SK-N-SH (cell line): ENCODE measurements at regions not wholly inside any gene's neighbourhood (a gene's known extent, or its start where the extent isn't known, plus 50 kb on each side); places are given as distances from the start of the nearest gene placed in this dataset.
A peak's percentile ranks its signal among the peaks of the same experiment; 100 is the strongest.

Experiments
- CTCF ChIA-PET: fragments of 300-600, 350-600 bp; formaldehyde crosslinking; extraction: SDS; loops from one replicate; lab custom pipeline; 2021; lab: Yijun Ruan, JAX
- POLR2A ChIA-PET: fragments of 350-600 bp; sonication (Branson Sonifier 250); formaldehyde crosslinking; extraction: SDS; loops from one replicate; lab custom pipeline; 2020; ENCODE audit warnings: antibody characterized with exemption, inconsistent platforms; lab: Yijun Ruan, JAX
- DNase-seq: peaks from one replicate; pipeline ENCODE4 v3.0.0; 2012
- H2AFZ ChIP-seq: fragments of 200-600 bp; sonication (generic); 2 replicates; pipeline ENCODE4 v1.8.1; 2016; ENCODE audit warnings: antibody characterized with exemption, mild to moderate bottlenecking, low read depth
- H3F3A ChIP-seq: fragments of 200-600 bp; sonication (generic); replicated peaks from 2 replicates; pipeline ENCODE3; 2016; ENCODE audit warnings: antibody characterized with exemption, mild to moderate bottlenecking; ENCODE audit not compliant: insufficient read depth
- H3K27ac ChIP-seq, 2 experiments: fragments of 200-500 bp in 1 of 2; fragments of 200-600 bp in 1 of 2; sonication (Bioruptor generic) in 1 of 2; sonication (generic), shearing (Covaris generic) in 1 of 2; 2 replicates each; pipeline versions ENCODE4 v1.5.1 to v1.6.1; 2014 to 2016; ENCODE audit warnings: low read depth in 2 of 2, inconsistent platforms in 1 of 2, low read length in 1 of 2, mild to moderate bottlenecking in 1 of 2, mixed read lengths in 1 of 2
- H3K27me3 ChIP-seq: fragments of 200-600 bp; sonication (generic), shearing (Covaris generic); 2 replicates; pipeline ENCODE4 v1.6.1; 2016; ENCODE audit warnings: mixed run types; ENCODE audit not compliant: insufficient read depth
- H3K36me3 ChIP-seq, 2 experiments: fragments of 200-500 bp in 1 of 2; fragments of 200-600 bp in 1 of 2; sonication (Bioruptor generic) in 1 of 2; sonication (generic) in 1 of 2; replicated peaks in 1 of 2; 2 replicates each; pipeline versions ENCODE3 to v1.5.1; 2014 to 2016; ENCODE audit warnings: low read length in 1 of 2, mild to moderate bottlenecking in 1 of 2; ENCODE audit not compliant: insufficient read depth in 2 of 2, control insufficient read depth in 1 of 2
- H3K4me1 ChIP-seq, 2 experiments: fragments of 200-500 bp in 1 of 2; fragments of 200-600 bp in 1 of 2; sonication (Bioruptor generic) in 1 of 2; sonication (generic), shearing (Covaris generic) in 1 of 2; 2 replicates each; pipeline versions ENCODE4 v1.5.1 to v1.6.1; 2014 to 2016; ENCODE audit warnings: low read depth in 1 of 2, low read length in 1 of 2, mixed run types in 1 of 2; ENCODE audit not compliant: insufficient read depth in 2 of 2, control insufficient read depth in 1 of 2
- H3K4me2 ChIP-seq: fragments of 200-600 bp; sonication (generic), shearing (Covaris generic); 2 replicates; pipeline ENCODE4 v1.6.1; 2017; ENCODE audit warnings: mixed run types
- H3K4me3 ChIP-seq, 2 experiments: fragments of 200-500 bp in 1 of 2; fragments of 200-600 bp in 1 of 2; sonication (Bioruptor generic) in 1 of 2; sonication (generic), shearing (Covaris generic) in 1 of 2; 2 replicates each; pipeline versions ENCODE4 v1.5.1 to v1.8.1; 2014 to 2016; ENCODE audit warnings: low read depth in 2 of 2, inconsistent platforms in 1 of 2, low read length in 1 of 2, mild to moderate bottlenecking in 1 of 2, mixed read lengths in 1 of 2, moderate library complexity in 1 of 2
- H3K79me2 ChIP-seq: fragments of 200-600 bp; sonication (generic); 2 replicates; pipeline ENCODE4 v1.8.1; 2017; ENCODE audit warnings: mild to moderate bottlenecking; ENCODE audit not compliant: insufficient read depth
- H3K9ac ChIP-seq: fragments of 200-600 bp; sonication (generic); 2 replicates; pipeline ENCODE4 v1.6.1; 2017; ENCODE audit warnings: mixed run types
- H3K9me2 ChIP-seq: fragments of 200-600 bp; sonication (generic); 2 replicates; pipeline ENCODE4 v1.6.1; 2017; ENCODE audit warnings: mixed run types
- H3K9me3 ChIP-seq: fragments of 200-600 bp; sonication (generic); 2 replicates; pipeline ENCODE4 v1.6.1; 2017; ENCODE audit warnings: mixed run types, mild to moderate bottlenecking, moderate library complexity
- H4K20me1 ChIP-seq: fragments of 200-600 bp; sonication (generic); 2 replicates; pipeline ENCODE4 v1.6.1; 2017; ENCODE audit warnings: mild to moderate bottlenecking, mixed run types; ENCODE audit not compliant: insufficient read depth
- CHD2 ChIP-seq: fragments of 150-350 bp; IDR thresholded peaks from 2 replicates; pipeline ENCODE4 v1.6.1; 2018; ENCODE audit warnings: low read length; ENCODE audit not compliant: partially characterized antibody
- EP300 ChIP-seq, 2 experiments: IDR thresholded peaks; 2 replicates each; pipeline versions ENCODE4 v1.4.0 to v1.6.1; 2012; ENCODE audit warnings: borderline replicate concordance in 1 of 2, low read depth in 1 of 2, low read length in 1 of 2
- FOSL2 ChIP-seq: IDR thresholded peaks from 2 replicates; pipeline ENCODE4 v1.4.0; 2012; ENCODE audit warnings: low read depth, mild to moderate bottlenecking, moderate library complexity, borderline replicate concordance
- GABPA ChIP-seq: IDR thresholded peaks from 2 replicates; pipeline ENCODE4 v1.4.0; 2012; ENCODE audit warnings: low read depth, mild to moderate bottlenecking
- GATA2 ChIP-seq: sonication (generic); formaldehyde crosslinking; IDR thresholded peaks from 2 replicates; pipeline ENCODE4 v1.5.0; 2020; ENCODE audit warnings: mild to moderate bottlenecking, missing genetic modification reagents
- JUND ChIP-seq: IDR thresholded peaks from 2 replicates; pipeline ENCODE4 v1.4.0; 2012
- NFIC ChIP-seq: IDR thresholded peaks from 2 replicates; pipeline ENCODE4 v1.4.0; 2012; ENCODE audit warnings: borderline replicate concordance
- POLR2AphosphoS5 ChIP-seq: IDR thresholded peaks from 2 replicates; pipeline ENCODE4 v1.6.1; 2012; ENCODE audit warnings: low read depth, low read length
- RCOR1 ChIP-seq: fragments of 150-350 bp; IDR thresholded peaks from 2 replicates; pipeline ENCODE4 v1.6.1; 2017; ENCODE audit warnings: antibody characterized with exemption, low read length
- TCF12 ChIP-seq: IDR thresholded peaks from 2 replicates; pipeline ENCODE4 v1.4.0; 2012
- TEAD4 ChIP-seq: IDR thresholded peaks from 2 replicates; pipeline ENCODE4 v1.4.0; 2012; ENCODE audit warnings: mild to moderate bottlenecking, borderline replicate concordance; ENCODE audit not compliant: insufficient read depth
- ZBTB33 ChIP-seq: IDR thresholded peaks from 2 replicates; pipeline ENCODE4 v1.4.0; 2012; ENCODE audit warnings: low read depth, borderline replicate concordance
- TF ChIP-seq, protein P1 (sequence below): fragments of 200-600 bp; sonication (generic); IDR thresholded peaks from 2 replicates; pipeline ENCODE4 v1.6.1; 2017; ENCODE audit warnings: antibody characterized with exemption, mild to moderate bottlenecking, moderate library complexity
- TF ChIP-seq, protein P2 (sequence below): IDR thresholded peaks from 2 replicates; pipeline ENCODE4 v1.4.0; 2012; ENCODE audit warnings: low read depth, borderline replicate concordance
- TF ChIP-seq, protein P3 (sequence below): IDR thresholded peaks from 2 replicates; pipeline ENCODE4; 2012

GRCh38 chr15:35886765-35887164 lies 340.8 kb upstream of the DPH6 start:
- Histone ChIP-seq H3K27ac (peak overlapping the region; percentile 52 to 62), H3K4me1 (peaks cover 7 to 15% of the 10 kb centered on the region in 2 experiments; a peak in 3 of 4 replicates), H3K4me3 (no peak overlapping the region), H3K9me2 (no peaks in the 10 kb centered on the region), H2AFZ (no peak overlapping the region), H3K36me3 (no peaks in the 10 kb centered on the region), H4K20me1 (no peaks in the 10 kb centered on the region), H3F3A (no peaks in the 10 kb centered on the region), H3K9me3 (no peaks in the 10 kb centered on the region), H3K27me3 (no peaks in the 10 kb centered on the region), H3K79me2 (no peaks in the 10 kb centered on the region), H3K9ac (no peak overlapping the region), H3K4me2 (0 out of 2 replicates have a peak overlapping the region, but pooled peaks have one; percentile 26)
- DNase-seq: peak; percentile 20
- TF ChIP-seq TCF12: peak; percentile 79
- TF ChIP-seq RCOR1: peak; percentile 44; the same call in 1 of the 2 replicates
- peak; percentile 37 for TF ChIP-seq CHD2
- TF ChIP-seq ZBTB33: no peak
- TF ChIP-seq NFIC: peak; percentile 85
- TF ChIP-seq TEAD4: peak; percentile 36; the same call in 1 of the 2 replicates
- peak; percentile 81 for TF ChIP-seq JUND
- TF ChIP-seq POLR2AphosphoS5: peak; percentile 43; the same call in 1 of the 2 replicates
- TF ChIP-seq FOSL2: peak; percentile 66; the same call in 1 of the 2 replicates
- TF ChIP-seq GATA2 (CRISPR knock-in tag): peak; percentile 11; the same call in 1 of the 2 replicates
- TF ChIP-seq, protein P1, sequence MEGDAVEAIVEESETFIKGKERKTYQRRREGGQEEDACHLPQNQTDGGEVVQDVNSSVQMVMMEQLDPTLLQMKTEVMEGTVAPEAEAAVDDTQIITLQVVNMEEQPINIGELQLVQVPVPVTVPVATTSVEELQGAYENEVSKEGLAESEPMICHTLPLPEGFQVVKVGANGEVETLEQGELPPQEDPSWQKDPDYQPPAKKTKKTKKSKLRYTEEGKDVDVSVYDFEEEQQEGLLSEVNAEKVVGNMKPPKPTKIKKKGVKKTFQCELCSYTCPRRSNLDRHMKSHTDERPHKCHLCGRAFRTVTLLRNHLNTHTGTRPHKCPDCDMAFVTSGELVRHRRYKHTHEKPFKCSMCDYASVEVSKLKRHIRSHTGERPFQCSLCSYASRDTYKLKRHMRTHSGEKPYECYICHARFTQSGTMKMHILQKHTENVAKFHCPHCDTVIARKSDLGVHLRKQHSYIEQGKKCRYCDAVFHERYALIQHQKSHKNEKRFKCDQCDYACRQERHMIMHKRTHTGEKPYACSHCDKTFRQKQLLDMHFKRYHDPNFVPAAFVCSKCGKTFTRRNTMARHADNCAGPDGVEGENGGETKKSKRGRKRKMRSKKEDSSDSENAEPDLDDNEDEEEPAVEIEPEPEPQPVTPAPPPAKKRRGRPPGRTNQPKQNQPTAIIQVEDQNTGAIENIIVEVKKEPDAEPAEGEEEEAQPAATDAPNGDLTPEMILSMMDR: no peak
- TF ChIP-seq, protein P2, sequence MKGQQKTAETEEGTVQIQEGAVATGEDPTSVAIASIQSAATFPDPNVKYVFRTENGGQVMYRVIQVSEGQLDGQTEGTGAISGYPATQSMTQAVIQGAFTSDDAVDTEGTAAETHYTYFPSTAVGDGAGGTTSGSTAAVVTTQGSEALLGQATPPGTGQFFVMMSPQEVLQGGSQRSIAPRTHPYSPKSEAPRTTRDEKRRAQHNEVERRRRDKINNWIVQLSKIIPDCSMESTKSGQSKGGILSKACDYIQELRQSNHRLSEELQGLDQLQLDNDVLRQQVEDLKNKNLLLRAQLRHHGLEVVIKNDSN: no peak
- peak; percentile 70 to 87; a peak in 3 of 4 replicates for TF ChIP-seq EP300 (IDR thresholded peaks at IDR 0.05; ENCODE audit: borderline replicate concordance in 1 of 2, low read depth in 1 of 2, low read length in 1 of 2)
- TF ChIP-seq GABPA: no peak
- TF ChIP-seq, protein P3, sequence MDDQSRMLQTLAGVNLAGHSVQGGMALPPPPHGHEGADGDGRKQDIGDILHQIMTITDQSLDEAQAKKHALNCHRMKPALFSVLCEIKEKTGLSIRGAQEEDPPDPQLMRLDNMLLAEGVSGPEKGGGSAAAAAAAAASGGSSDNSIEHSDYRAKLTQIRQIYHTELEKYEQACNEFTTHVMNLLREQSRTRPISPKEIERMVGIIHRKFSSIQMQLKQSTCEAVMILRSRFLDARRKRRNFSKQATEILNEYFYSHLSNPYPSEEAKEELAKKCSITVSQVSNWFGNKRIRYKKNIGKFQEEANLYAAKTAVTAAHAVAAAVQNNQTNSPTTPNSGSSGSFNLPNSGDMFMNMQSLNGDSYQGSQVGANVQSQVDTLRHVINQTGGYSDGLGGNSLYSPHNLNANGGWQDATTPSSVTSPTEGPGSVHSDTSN: peak; percentile 67
- POLR2A ChIA-PET: no interaction called here
- CTCF ChIA-PET: interaction anchor here (1.6 kb wide), 1 partner anchor 135 kb away, joined by 4 read pairs; no protein-coding TSS in a partner anchor
